HepG2 (cell line): ENCODE measurements at regions not wholly inside any gene's neighbourhood (a gene's known extent, or its start where the extent isn't known, plus 50 kb on each side); places are given as distances from the start of the nearest gene placed in this dataset.

Experiments
- EED ChIP-seq: sonication (generic); formaldehyde crosslinking; IDR thresholded peaks from 2 replicates; pipeline ENCODE4 v1.5.0; 2020; ENCODE audit warnings: mild to moderate bottlenecking, missing genetic modification reagents
- ESRRA ChIP-seq: sonication (generic); formaldehyde crosslinking; IDR thresholded peaks from 2 replicates; pipeline ENCODE4 v1.5.1; 2020; ENCODE audit warnings: mild to moderate bottlenecking, low read depth, missing genetic modification reagents
- HNF4G ChIP-seq, 2 experiments: sonication (generic) in 1 of 2; formaldehyde crosslinking in 1 of 2; IDR thresholded peaks; 2 replicates each; pipeline versions ENCODE4 v1.4.0 to v1.6.1; 2011 to 2020; ENCODE audit warnings: borderline replicate concordance in 2 of 2, low read depth in 2 of 2, mild to moderate bottlenecking in 2 of 2, low read length in 1 of 2, missing genetic modification reagents in 1 of 2, moderate library complexity in 1 of 2
- JARID2 ChIP-seq: sonication (generic); formaldehyde crosslinking; IDR thresholded peaks from 2 replicates; pipeline ENCODE4 v1.8.1; 2023; ENCODE audit warnings: missing genetic modification reagents, inconsistent platforms; ENCODE audit not compliant: insufficient replicate concordance
- KLF11 ChIP-seq: IDR thresholded peaks from 2 replicates; pipeline ENCODE4 v1.6.1; 2016; ENCODE audit warnings: missing compliant biosample characterization
- KLF15 ChIP-seq: sonication (generic); formaldehyde crosslinking; IDR thresholded peaks from 2 replicates; pipeline ENCODE4 v1.8.1; 2023; ENCODE audit warnings: borderline replicate concordance, mild to moderate bottlenecking, inconsistent platforms, missing genetic modification reagents, mixed read lengths
- MAF1 ChIP-seq: sonication (generic); formaldehyde crosslinking; IDR thresholded peaks from 2 replicates; pipeline ENCODE4 v1.5.0; 2020; ENCODE audit warnings: missing genetic modification reagents, borderline replicate concordance
- NCOR1 ChIP-seq: fragments of 200-600 bp; sonication (generic); IDR thresholded peaks from 2 replicates; pipeline ENCODE4 v1.7.0; 2017; ENCODE audit warnings: antibody characterized with exemption, low read length, borderline replicate concordance
- NFYC ChIP-seq: IDR thresholded peaks from 2 replicates; pipeline ENCODE4 v1.6.1; 2016; ENCODE audit warnings: missing genetic modification reagents, missing compliant biosample characterization
- PHF21A ChIP-seq: sonication (generic); formaldehyde crosslinking; IDR thresholded peaks from 2 replicates; pipeline ENCODE4 v1.5.0; 2020; ENCODE audit warnings: mild to moderate bottlenecking, missing genetic modification reagents
- SMYD3 ChIP-seq: sonication (generic); formaldehyde crosslinking; IDR thresholded peaks from 2 replicates; pipeline ENCODE4 v1.8.1; 2023; ENCODE audit warnings: mild to moderate bottlenecking, missing genetic modification reagents
- SYNCRIP ChIP-seq: fragments of 200-400 bp; formaldehyde crosslinking; IDR thresholded peaks from 2 replicates; pipeline ENCODE4 v1.6.1; 2018; ENCODE audit warnings: mild to moderate bottlenecking, low read depth, low read length; ENCODE audit not compliant: insufficient read depth
- TBX2 ChIP-seq: sonication (generic); formaldehyde crosslinking; IDR thresholded peaks from 2 replicates; pipeline ENCODE4 v1.5.0; 2020; ENCODE audit warnings: missing genetic modification reagents, mild to moderate bottlenecking, borderline replicate concordance
- TBX3 ChIP-seq: fragments of 450-650 bp; IDR thresholded peaks from 2 replicates; pipeline ENCODE4 v1.6.1; 2017; ENCODE audit warnings: antibody characterized with exemption, mild to moderate bottlenecking, inconsistent platforms, borderline replicate concordance
- ZBTB34 ChIP-seq: sonication (generic); formaldehyde crosslinking; IDR thresholded peaks from 2 replicates; pipeline ENCODE4 v1.8.0; 2022; ENCODE audit warnings: mild to moderate bottlenecking, missing genetic modification reagents
- ZBTB7A ChIP-seq: sonication (generic); formaldehyde crosslinking; IDR thresholded peaks from 2 replicates; pipeline ENCODE4 v1.8.0; 2022; ENCODE audit warnings: mild to moderate bottlenecking, missing genetic modification reagents
- ZBTB7B ChIP-seq: sonication (generic); formaldehyde crosslinking; IDR thresholded peaks from 2 replicates; pipeline ENCODE4 v1.4.0; 2020; ENCODE audit warnings: missing genetic modification reagents
- ZFP41 ChIP-seq: sonication (generic); formaldehyde crosslinking; IDR thresholded peaks from 2 replicates; pipeline ENCODE4 v1.4.0; 2020; ENCODE audit warnings: mild to moderate bottlenecking, missing genetic modification reagents, borderline replicate concordance
- ZKSCAN5 ChIP-seq: sonication (generic); formaldehyde crosslinking; IDR thresholded peaks from 2 replicates; pipeline ENCODE4 v1.5.1; 2020; ENCODE audit warnings: mild to moderate bottlenecking, missing genetic modification reagents
- ZNF251 ChIP-seq: sonication (generic); formaldehyde crosslinking; IDR thresholded peaks from 2 replicates; pipeline ENCODE4 v1.9.0; 2021; ENCODE audit warnings: mild to moderate bottlenecking, missing genetic modification reagents
- ZNF253 ChIP-seq: sonication (generic); formaldehyde crosslinking; IDR thresholded peaks from 2 replicates; pipeline ENCODE4 v1.8.0; 2022; ENCODE audit warnings: mild to moderate bottlenecking, missing genetic modification reagents, borderline replicate concordance
- ZNF460 ChIP-seq: sonication (generic); formaldehyde crosslinking; IDR thresholded peaks from 2 replicates; pipeline ENCODE4 v1.5.1; 2020; ENCODE audit warnings: missing genetic modification reagents, mild to moderate bottlenecking, borderline replicate concordance
- ZNF703 ChIP-seq: sonication (generic); formaldehyde crosslinking; IDR thresholded peaks from 2 replicates; pipeline ENCODE4 v1.5.1; 2020; ENCODE audit warnings: missing genetic modification reagents, mild to moderate bottlenecking, moderate library complexity, borderline replicate concordance
- ZNF772 ChIP-seq: sonication (generic); formaldehyde crosslinking; IDR thresholded peaks from 2 replicates; pipeline ENCODE4 v1.5.0; 2020; ENCODE audit warnings: mild to moderate bottlenecking, missing genetic modification reagents
- ZSCAN30 ChIP-seq: sonication (generic); formaldehyde crosslinking; IDR thresholded peaks from 2 replicates; pipeline ENCODE4 v1.5.0; 2020; ENCODE audit warnings: mild to moderate bottlenecking, missing genetic modification reagents
- TF ChIP-seq, protein P1 (sequence below): sonication (generic); formaldehyde crosslinking; IDR thresholded peaks from 2 replicates; pipeline ENCODE4 v1.4.0; 2020; ENCODE audit warnings: low read depth, missing genetic modification reagents

DNA sequence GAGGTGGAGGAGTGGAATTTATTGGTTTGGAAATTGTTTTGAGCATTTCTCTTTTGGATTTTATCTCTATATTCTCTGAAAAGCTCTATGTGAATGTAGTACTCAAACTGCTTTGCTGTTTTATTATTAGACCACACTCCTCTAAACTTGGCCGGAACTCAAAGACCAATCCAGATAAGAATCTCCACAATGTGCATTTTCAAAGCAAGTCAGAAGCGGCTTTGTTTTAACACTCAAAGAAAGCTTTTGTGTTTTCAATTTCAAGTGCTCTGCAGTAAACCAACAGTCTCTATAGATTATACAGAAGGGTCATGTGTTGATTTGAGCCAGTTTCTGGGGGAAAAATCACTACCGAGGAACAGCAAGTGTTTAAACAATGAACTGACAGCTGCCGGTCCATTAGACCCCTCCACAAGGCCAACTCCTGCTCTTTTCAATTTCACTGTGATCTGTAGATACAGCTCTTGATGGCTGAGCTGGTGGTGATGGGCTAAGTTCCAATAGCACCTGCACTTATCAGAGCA is 79.4 kb downstream of the FTHL17 start (continued):
- peak; percentile 59 for TF ChIP-seq PHF21A (CRISPR knock-in tag)
- TF ChIP-seq TBX2 (CRISPR knock-in tag) = peak; percentile 57
- TF ChIP-seq ZNF460 (CRISPR knock-in tag) = no peak
- TF ChIP-seq NCOR1 = no peak; the same call in 1 of the 2 replicates
- no peak for TF ChIP-seq NFYC (CRISPR knock-in tag)
- no peak for TF ChIP-seq EED (CRISPR knock-in tag)
- no peak for TF ChIP-seq MAF1 (CRISPR knock-in tag)
- TF ChIP-seq, protein P1, sequence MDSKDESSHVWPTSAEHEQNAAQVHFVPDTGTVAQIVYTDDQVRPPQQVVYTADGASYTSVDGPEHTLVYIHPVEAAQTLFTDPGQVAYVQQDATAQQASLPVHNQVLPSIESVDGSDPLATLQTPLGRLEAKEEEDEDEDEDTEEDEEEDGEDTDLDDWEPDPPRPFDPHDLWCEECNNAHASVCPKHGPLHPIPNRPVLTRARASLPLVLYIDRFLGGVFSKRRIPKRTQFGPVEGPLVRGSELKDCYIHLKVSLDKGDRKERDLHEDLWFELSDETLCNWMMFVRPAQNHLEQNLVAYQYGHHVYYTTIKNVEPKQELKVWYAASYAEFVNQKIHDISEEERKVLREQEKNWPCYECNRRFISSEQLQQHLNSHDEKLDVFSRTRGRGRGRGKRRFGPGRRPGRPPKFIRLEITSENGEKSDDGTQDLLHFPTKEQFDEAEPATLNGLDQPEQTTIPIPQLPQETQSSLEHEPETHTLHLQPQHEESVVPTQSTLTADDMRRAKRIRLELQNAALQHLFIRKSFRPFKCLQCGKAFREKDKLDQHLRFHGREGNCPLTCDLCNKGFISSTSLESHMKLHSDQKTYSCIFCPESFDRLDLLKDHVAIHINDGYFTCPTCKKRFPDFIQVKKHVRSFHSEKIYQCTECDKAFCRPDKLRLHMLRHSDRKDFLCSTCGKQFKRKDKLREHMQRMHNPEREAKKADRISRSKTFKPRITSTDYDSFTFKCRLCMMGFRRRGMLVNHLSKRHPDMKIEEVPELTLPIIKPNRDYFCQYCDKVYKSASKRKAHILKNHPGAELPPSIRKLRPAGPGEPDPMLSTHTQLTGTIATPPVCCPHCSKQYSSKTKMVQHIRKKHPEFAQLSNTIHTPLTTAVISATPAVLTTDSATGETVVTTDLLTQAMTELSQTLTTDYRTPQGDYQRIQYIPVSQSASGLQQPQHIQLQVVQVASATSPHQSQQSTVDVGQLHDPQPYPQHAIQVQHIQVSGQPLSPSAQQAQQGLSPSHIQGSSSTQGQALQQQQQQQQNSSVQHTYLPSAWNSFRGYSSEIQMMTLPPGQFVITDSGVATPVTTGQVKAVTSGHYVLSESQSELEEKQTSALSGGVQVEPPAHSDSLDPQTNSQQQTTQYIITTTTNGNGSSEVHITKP = no peak
- TF ChIP-seq ZBTB7B (CRISPR knock-in tag) = peak; percentile 62; the same call in 1 of the 2 replicates
- no peak for TF ChIP-seq SMYD3 (CRISPR knock-in tag)
- TF ChIP-seq HNF4G (IDR thresholded peaks at IDR 0.05; ENCODE audit: borderline replicate concordance, low read depth, low read length) = no peak
- no peak for TF ChIP-seq HNF4G (CRISPR knock-in tag; IDR thresholded peaks at IDR 0.05; ENCODE audit: borderline replicate concordance, low read depth)
- no peak for TF ChIP-seq ESRRA (CRISPR knock-in tag)
- no peak for TF ChIP-seq ZKSCAN5 (CRISPR knock-in tag)
- TF ChIP-seq KLF11 = no peak
- TF ChIP-seq ZBTB7A = no peak
- TF ChIP-seq KLF15 (CRISPR knock-in tag) = no peak
- TF ChIP-seq ZNF251 (CRISPR knock-in tag) = no peak
- TF ChIP-seq ZNF772 (CRISPR knock-in tag) = no peak
- TF ChIP-seq ZSCAN30 (CRISPR knock-in tag) = no peak
- TF ChIP-seq ZFP41 = no peak
- TF ChIP-seq SYNCRIP = no peak
- no peak for TF ChIP-seq JARID2 (CRISPR knock-in tag)
- TF ChIP-seq ZNF253 = no peak
- TF ChIP-seq TBX3 = no peak
- TF ChIP-seq ZNF703 (CRISPR knock-in tag) = no peak
- TF ChIP-seq ZBTB34 (CRISPR knock-in tag) = no peak
